IMR-90 (cell line): ENCODE measurements at regions not wholly inside any gene's neighbourhood (a gene's known extent, or its start where the extent isn't known, plus 50 kb on each side); places are given as distances from the start of the nearest gene placed in this dataset.

ENCODE experiments used
- ATAC-seq: fragments of 200-7000 bp; cut with Tn5 transposase; 2 replicates; pipeline ENCODE4 v1.9.1; 2020; ENCODE audit warnings: low read depth, mild to moderate bottlenecking, moderate library complexity
- BruUV-seq: library from RNA; stranded (reverse); fragments of 400-500 nt; replicated peaks from 2 replicates; lab custom pipeline; 2021; lab: Mats Ljungman, UMichigan
- CTCF ChIA-PET: fragments of 300-600 bp; formaldehyde crosslinking; extraction: SDS; loops from one replicate; lab custom pipeline; 2021; ENCODE audit warnings: antibody characterized with exemption; lab: Yijun Ruan, JAX
- POLR2A ChIA-PET: fragments of 300-600 bp; sonication (Branson Sonifier 250); formaldehyde crosslinking; loops from one replicate; lab custom pipeline; 2022; ENCODE audit warnings: antibody characterized with exemption; ENCODE audit not compliant: unreplicated experiment; lab: Charles Lee
- DNase-seq: peaks from one replicate; pipeline ENCODE4 v3.0.0; 2013
- H2AFZ ChIP-seq: replicated peaks from 2 replicates; pipeline ENCODE3; 2013; ENCODE audit warnings: low read length, mild to moderate bottlenecking; ENCODE audit not compliant: poor library complexity
- H2AK5ac ChIP-seq: 2 replicates; pipeline ENCODE4 v1.6.1; 2013; ENCODE audit warnings: low read depth, low read length, inconsistent platforms
- H2AK9ac ChIP-seq: replicated peaks from 2 replicates; pipeline ENCODE3; 2013; ENCODE audit warnings: mild to moderate bottlenecking, low read depth, low read length, moderate library complexity; ENCODE audit not compliant: poor library complexity
- H2BK120ac ChIP-seq: 2 replicates; pipeline ENCODE4 v1.6.1; 2013; ENCODE audit warnings: low read depth, low read length, inconsistent platforms
- H2BK15ac ChIP-seq: 3 replicates; pipeline ENCODE4 v1.6.1; 2013; ENCODE audit warnings: low read depth, low read length, inconsistent platforms
- H2BK20ac ChIP-seq: 2 replicates; pipeline ENCODE4 v1.6.1; 2013; ENCODE audit warnings: low read depth, mild to moderate bottlenecking, inconsistent platforms, low read length, moderate library complexity
- H2BK5ac ChIP-seq: 2 replicates; pipeline ENCODE4 v1.6.1; 2013; ENCODE audit warnings: mild to moderate bottlenecking, low read depth, low read length, inconsistent platforms; ENCODE audit not compliant: poor library complexity, severe bottlenecking
- H3K14ac ChIP-seq: replicated peaks from 2 replicates; pipeline ENCODE4 v1.6.1; 2013; ENCODE audit warnings: low read depth, low read length, inconsistent platforms
- H3K18ac ChIP-seq: 2 replicates; pipeline ENCODE4 v1.6.1; 2013; ENCODE audit warnings: low read depth, low read length, control low read depth
- H3K23ac ChIP-seq: 2 replicates; pipeline ENCODE4 v1.6.1; 2013; ENCODE audit warnings: low read depth, low read length, inconsistent platforms
- H3K27ac ChIP-seq: 2 replicates; pipeline ENCODE4 v1.5.1; 2013; ENCODE audit warnings: mild to moderate bottlenecking, control low read depth, low read length; ENCODE audit not compliant: insufficient read depth
- H3K27me3 ChIP-seq: 2 replicates; pipeline ENCODE4 v1.6.1; 2013; ENCODE audit warnings: low read length; ENCODE audit not compliant: control insufficient read depth, insufficient read depth
- H3K36me3 ChIP-seq: 2 replicates; pipeline ENCODE4 v1.6.1; 2013; ENCODE audit warnings: low read length, mixed read lengths; ENCODE audit not compliant: control insufficient read depth, insufficient read depth
- H3K4ac ChIP-seq: 2 replicates; pipeline ENCODE4 v1.6.1; 2013; ENCODE audit warnings: low read depth, low read length, inconsistent platforms
- H3K4me1 ChIP-seq: 2 replicates; pipeline ENCODE4 v1.6.1; 2013; ENCODE audit warnings: low read length, mixed read lengths; ENCODE audit not compliant: control insufficient read depth, insufficient read depth
- H3K4me2 ChIP-seq: 2 replicates; pipeline ENCODE4 v1.6.1; 2013; ENCODE audit warnings: low read depth, mild to moderate bottlenecking, control low read depth, low read length, moderate library complexity
- H3K4me3 ChIP-seq: 2 replicates; pipeline ENCODE4 v1.5.1; 2013; ENCODE audit warnings: low read depth, mild to moderate bottlenecking, control low read depth, low read length, moderate library complexity; ENCODE audit not compliant: insufficient read depth
- H3K56ac ChIP-seq: 2 replicates; pipeline ENCODE4 v1.6.1; 2013; ENCODE audit warnings: low read length, inconsistent platforms; ENCODE audit not compliant: insufficient read depth; ENCODE audit errors: extremely low read depth
- H3K79me1 ChIP-seq, 2 experiments: 2 replicates each; pipeline ENCODE4 v1.6.1; 2013; ENCODE audit warnings: low read length in 2 of 2, inconsistent platforms in 1 of 2, low read depth in 1 of 2
- H3K9ac ChIP-seq: 2 replicates; pipeline ENCODE4 v1.6.1; 2013; ENCODE audit warnings: low read depth, low read length, control low read depth
- H3K9me1 ChIP-seq: 2 replicates; pipeline ENCODE4 v1.6.1; 2013; ENCODE audit warnings: low read length, inconsistent platforms; ENCODE audit not compliant: insufficient read depth
- H3K9me3 ChIP-seq: 2 replicates; pipeline ENCODE4 v1.6.1; 2013; ENCODE audit warnings: low read length; ENCODE audit not compliant: control insufficient read depth, insufficient read depth
- H4K20me1 ChIP-seq: 2 replicates; pipeline ENCODE4 v1.6.1; 2013; ENCODE audit warnings: low read length, inconsistent platforms; ENCODE audit not compliant: insufficient read depth
- H4K5ac ChIP-seq: 2 replicates; pipeline ENCODE4 v1.6.1; 2013; ENCODE audit warnings: mild to moderate bottlenecking, low read depth, low read length, control low read depth
- H4K8ac ChIP-seq, 2 experiments: 2 replicates each; pipeline ENCODE4 v1.6.1; 2013; ENCODE audit warnings: low read depth in 2 of 2, low read length in 2 of 2, control low read depth in 1 of 2, inconsistent platforms in 1 of 2
- H4K91ac ChIP-seq: 2 replicates; pipeline ENCODE4 v1.6.1; 2013; ENCODE audit warnings: low read depth, low read length, inconsistent platforms; ENCODE audit not compliant: insufficient read depth
- BHLHE40 ChIP-seq: fragments of 150-350 bp; IDR thresholded peaks from 2 replicates; pipeline ENCODE4 v1.6.1; 2016; ENCODE audit warnings: mild to moderate bottlenecking, low read depth, low read length
- CEBPB ChIP-seq: IDR thresholded peaks from 2 replicates; pipeline ENCODE4 v1.6.1; 2012; ENCODE audit warnings: low read depth, low read length, improper control_type of control experiment
- FOS ChIP-seq: fragments of 150-350 bp; IDR thresholded peaks from 2 replicates; pipeline ENCODE4 v1.6.1; 2016; ENCODE audit warnings: low read depth, low read length
- MAFK ChIP-seq: IDR thresholded peaks from 2 replicates; pipeline ENCODE4 v1.6.1; 2012; ENCODE audit warnings: low read depth, low read length, improper control_type of control experiment
- MAZ ChIP-seq: IDR thresholded peaks from 2 replicates; pipeline ENCODE4 v1.6.1; 2012; ENCODE audit warnings: low read depth, mild to moderate bottlenecking, low read length, improper control_type of control experiment, moderate library complexity, borderline replicate concordance
- MXI1 ChIP-seq: IDR thresholded peaks from 2 replicates; pipeline ENCODE4 v1.6.1; 2012; ENCODE audit warnings: low read depth, mild to moderate bottlenecking, low read length, moderate library complexity, borderline replicate concordance
- NFE2L2 ChIP-seq: fragments of 150-350 bp; IDR thresholded peaks from 2 replicates; pipeline ENCODE4 v1.6.1; 2016; ENCODE audit warnings: low read depth, mild to moderate bottlenecking, low read length
- POLR2A ChIP-seq: IDR thresholded peaks from 2 replicates; pipeline ENCODE4 v1.6.1; 2012; ENCODE audit warnings: mild to moderate bottlenecking, low read depth, low read length
- RAD21 ChIP-seq: IDR thresholded peaks from 2 replicates; pipeline ENCODE4 v1.6.1; 2012; ENCODE audit warnings: low read length, improper control_type of control experiment
- RCOR1 ChIP-seq: IDR thresholded peaks from 2 replicates; pipeline ENCODE4 v1.6.1; 2012; ENCODE audit warnings: mild to moderate bottlenecking, low read length, improper control_type of control experiment; ENCODE audit not compliant: insufficient replicate concordance
- SMC3 ChIP-seq: fragments of 150-350 bp; IDR thresholded peaks from 2 replicates; pipeline ENCODE4 v1.6.1; 2016; ENCODE audit warnings: low read depth, mild to moderate bottlenecking, antibody characterized with exemption, low read length, moderate library complexity
- WGBS, 2 experiments: methylation state at CpG; one replicate each; pipeline versions ENCODE4 v1.1.5 to v1.1.7; 2013; ENCODE audit warnings: missing lambda C conversion rate in 2 of 2; ENCODE audit not compliant: insufficient read length in 1 of 2; ENCODE audit errors: extremely low coverage in 2 of 2; 5-methylcytosine and 5-hydroxymethylcytosine counted together
- dilution Hi-C: fragments of 300-500 bp; cut with HindIII; formaldehyde crosslinking; loops from one replicate; pipeline ENCODE4 v1.14.3; 2018; ENCODE audit warnings: low sequenced_read_pairs; ENCODE audit not compliant: unreplicated experiment
- in situ Hi-C: fragments of 300-500 bp; cut with MboI; formaldehyde crosslinking; loops from 3 replicates; pipeline ENCODE4 v1.14.3; 2019; ENCODE audit warnings: low sequenced_read_pairs, inconsistent platforms, mixed read lengths
- intact Hi-C: fragments of 100-400 bp; cut with micrococcal nuclease; formaldehyde crosslinking; loops from 2 replicates; pipeline ENCODE4 v1.10.0; 2022
- TF ChIP-seq, protein P1 (sequence below): conservative IDR thresholded peaks from 2 replicates; pipeline ENCODE4 v1.5.1; 2012; ENCODE audit warnings: mild to moderate bottlenecking, low read depth, low read length, improper control_type of control experiment
- TF ChIP-seq, protein P2 (sequence below): fragments of 150-350 bp; IDR thresholded peaks from 2 replicates; pipeline ENCODE4 v1.6.1; 2017; ENCODE audit warnings: mild to moderate bottlenecking, antibody characterized with exemption, low read length, low read depth
- TF ChIP-seq, protein P3 (sequence below): fragments of 150-350 bp; IDR thresholded peaks from 2 replicates; pipeline ENCODE4 v1.6.1; 2016; ENCODE audit warnings: low read depth, mild to moderate bottlenecking, low read length, moderate library complexity, borderline replicate concordance

DNA sequence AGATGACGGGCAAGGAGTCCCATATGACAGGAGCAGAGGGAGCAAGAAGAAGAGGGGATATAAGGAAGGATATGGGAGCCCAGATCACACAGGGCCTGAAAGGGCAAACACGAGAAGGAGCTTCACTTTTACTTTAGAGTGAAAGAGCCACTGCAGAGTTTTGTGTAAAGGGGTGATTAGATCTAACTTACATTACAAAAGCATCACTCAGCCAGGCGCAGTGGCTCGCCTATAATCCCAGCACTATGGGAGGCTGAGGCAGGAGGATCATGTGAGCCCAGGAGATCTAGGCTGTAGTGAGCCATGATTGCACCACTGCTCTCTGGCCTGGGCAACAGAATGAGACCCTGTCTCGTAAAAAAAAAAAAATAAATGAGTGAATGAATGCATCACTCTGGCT, 91.1 kb downstream of the MPP7 start:
- Histone ChIP-seq H3K14ac (no peak overlapping the region), H4K5ac (no peak overlapping the region), H3K9me3 (peaks cover 6% of the 10 kb centered on the region), H3K56ac (no peak overlapping the region), H2AK9ac (no peak overlapping the region), H3K18ac (no peak overlapping the region), H4K8ac (no peak overlapping the region), H2BK120ac (no peak overlapping the region), H2BK20ac (no peak overlapping the region), H3K4me3 (no peak overlapping the region), H3K79me1 (no peaks in the 10 kb centered on the region), H3K4ac (no peak overlapping the region), H3K36me3 (no peaks in the 10 kb centered on the region), H2AFZ (no peak overlapping the region), H4K91ac (no peak overlapping the region), H3K27ac (no peak overlapping the region), H2AK5ac (no peak overlapping the region), H3K4me1 (no peaks in the 10 kb centered on the region), H4K20me1 (no peaks in the 10 kb centered on the region), H2BK5ac (no peak overlapping the region), H3K4me2 (no peak overlapping the region), H2BK15ac (no peak overlapping the region; the same call in 2 of the 3 replicates), H3K23ac (no peak overlapping the region), H3K27me3 (no peaks in the 10 kb centered on the region), H3K9ac (no peak overlapping the region), H3K9me1 (no peaks in the 10 kb centered on the region; the same call in 1 of the 2 replicates)
- CTCF ChIA-PET, result interaction anchor here (0.8 kb wide), 1 partner anchor 262 kb away, joined by 3 read pairs; no protein-coding TSS in a partner anchor
- DNase-seq (no peak), ATAC-seq (no peak)
- TF ChIP-seq MAFK (no peak), RCOR1 (no peak), RAD21 (no peak), MXI1 (no peak), CEBPB (no peak), FOS (no peak), MAZ (no peak), POLR2A (no peak), NFE2L2 (no peak), BHLHE40 (no peak), SMC3 (no peak)
- TF ChIP-seq, protein P1, sequence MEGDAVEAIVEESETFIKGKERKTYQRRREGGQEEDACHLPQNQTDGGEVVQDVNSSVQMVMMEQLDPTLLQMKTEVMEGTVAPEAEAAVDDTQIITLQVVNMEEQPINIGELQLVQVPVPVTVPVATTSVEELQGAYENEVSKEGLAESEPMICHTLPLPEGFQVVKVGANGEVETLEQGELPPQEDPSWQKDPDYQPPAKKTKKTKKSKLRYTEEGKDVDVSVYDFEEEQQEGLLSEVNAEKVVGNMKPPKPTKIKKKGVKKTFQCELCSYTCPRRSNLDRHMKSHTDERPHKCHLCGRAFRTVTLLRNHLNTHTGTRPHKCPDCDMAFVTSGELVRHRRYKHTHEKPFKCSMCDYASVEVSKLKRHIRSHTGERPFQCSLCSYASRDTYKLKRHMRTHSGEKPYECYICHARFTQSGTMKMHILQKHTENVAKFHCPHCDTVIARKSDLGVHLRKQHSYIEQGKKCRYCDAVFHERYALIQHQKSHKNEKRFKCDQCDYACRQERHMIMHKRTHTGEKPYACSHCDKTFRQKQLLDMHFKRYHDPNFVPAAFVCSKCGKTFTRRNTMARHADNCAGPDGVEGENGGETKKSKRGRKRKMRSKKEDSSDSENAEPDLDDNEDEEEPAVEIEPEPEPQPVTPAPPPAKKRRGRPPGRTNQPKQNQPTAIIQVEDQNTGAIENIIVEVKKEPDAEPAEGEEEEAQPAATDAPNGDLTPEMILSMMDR, result no peak
- TF ChIP-seq, protein P2, sequence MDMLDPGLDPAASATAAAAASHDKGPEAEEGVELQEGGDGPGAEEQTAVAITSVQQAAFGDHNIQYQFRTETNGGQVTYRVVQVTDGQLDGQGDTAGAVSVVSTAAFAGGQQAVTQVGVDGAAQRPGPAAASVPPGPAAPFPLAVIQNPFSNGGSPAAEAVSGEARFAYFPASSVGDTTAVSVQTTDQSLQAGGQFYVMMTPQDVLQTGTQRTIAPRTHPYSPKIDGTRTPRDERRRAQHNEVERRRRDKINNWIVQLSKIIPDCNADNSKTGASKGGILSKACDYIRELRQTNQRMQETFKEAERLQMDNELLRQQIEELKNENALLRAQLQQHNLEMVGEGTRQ, result no peak
- TF ChIP-seq, protein P3, sequence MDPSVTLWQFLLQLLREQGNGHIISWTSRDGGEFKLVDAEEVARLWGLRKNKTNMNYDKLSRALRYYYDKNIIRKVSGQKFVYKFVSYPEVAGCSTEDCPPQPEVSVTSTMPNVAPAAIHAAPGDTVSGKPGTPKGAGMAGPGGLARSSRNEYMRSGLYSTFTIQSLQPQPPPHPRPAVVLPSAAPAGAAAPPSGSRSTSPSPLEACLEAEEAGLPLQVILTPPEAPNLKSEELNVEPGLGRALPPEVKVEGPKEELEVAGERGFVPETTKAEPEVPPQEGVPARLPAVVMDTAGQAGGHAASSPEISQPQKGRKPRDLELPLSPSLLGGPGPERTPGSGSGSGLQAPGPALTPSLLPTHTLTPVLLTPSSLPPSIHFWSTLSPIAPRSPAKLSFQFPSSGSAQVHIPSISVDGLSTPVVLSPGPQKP, result no peak
- dilution Hi-C loops (no loop called here), in situ Hi-C loops (no loop called here), intact Hi-C loops (no loop called here)
- BruUV-seq, result no TSS peak
- 67% methylated on average over 1 of the region's 5 CpGs; no CpG with 5 or more reads in 1 of the 2 experiments for WGBS, 2 experiments
- POLR2A ChIA-PET, result no interaction called here
